HG02610 (cell line): ENCODE measurements at regions not wholly inside any gene's neighbourhood (a gene's known extent, or its start where the extent isn't known, plus 50 kb on each side); places are given as distances from the start of the nearest gene placed in this dataset.
"Not testable (repeated sequence)": the region's sequence is repeated elsewhere in the genome, so short reads cannot be mapped to it uniquely, and the experiment has no call there.

Experiments used
- ATAC-seq: cut with Tn5 transposase; IDR thresholded peaks from one replicate; pipeline ENCODE4 v1.9.1; 2021; ENCODE audit warnings: mild to moderate bottlenecking, moderate library complexity; ENCODE audit not compliant: unreplicated experiment

DNA sequence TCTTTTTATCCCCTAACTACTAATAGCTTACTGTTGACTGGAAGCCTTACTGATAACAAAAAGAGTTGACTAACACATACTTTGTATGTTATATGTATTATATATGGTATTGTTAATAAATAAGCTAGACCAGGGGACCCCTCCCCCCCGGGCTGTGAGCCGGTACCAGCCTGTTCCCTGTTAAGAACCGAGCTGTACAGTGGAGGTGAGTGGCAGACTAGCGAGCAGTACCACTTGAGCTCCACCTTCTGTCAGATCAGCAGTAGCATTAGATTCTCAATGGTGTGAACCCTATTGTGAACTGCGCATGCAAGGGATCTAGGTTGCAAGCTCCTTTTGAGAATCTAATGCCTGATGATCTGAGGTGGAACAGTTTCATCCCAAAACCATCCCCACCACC is 377.0 kb downstream of the IPMK start:
- ATAC-seq, result no peak

DNA sequence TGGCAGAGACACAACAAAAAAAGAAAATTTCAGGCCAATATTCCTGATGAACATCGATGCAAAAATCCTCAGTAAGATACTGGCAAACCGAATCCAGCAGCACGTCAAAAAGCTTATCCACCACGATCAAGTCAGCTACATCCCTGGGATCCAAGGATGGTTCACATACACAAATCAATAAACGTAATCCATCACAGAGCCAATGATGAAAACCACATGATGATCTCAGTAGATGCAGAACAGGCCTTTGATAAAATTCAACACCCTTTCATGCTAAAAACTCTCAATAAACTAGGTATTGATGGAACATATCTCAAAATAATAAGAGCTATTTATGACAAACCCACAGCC is 382.1 kb downstream of the IPMK start:
- ATAC-seq, result not testable (repeated sequence)

GRCh38 chr10:57884965-57885617 is 382.6 kb downstream of the IPMK start:
- ATAC-seq, result no peak

- no peak for ATAC-seq
Measured at GRCh38 chr10:57884407-57884806, 383.3 kb downstream of the IPMK start.

- no peak for ATAC-seq
Measured at GRCh38 chr10:57880446-57881227, 387.1 kb downstream of the IPMK start.

- ATAC-seq, result no peak
Measured at GRCh38 chr10:57874810-57875209, 392.9 kb downstream of the IPMK start.

DNA sequence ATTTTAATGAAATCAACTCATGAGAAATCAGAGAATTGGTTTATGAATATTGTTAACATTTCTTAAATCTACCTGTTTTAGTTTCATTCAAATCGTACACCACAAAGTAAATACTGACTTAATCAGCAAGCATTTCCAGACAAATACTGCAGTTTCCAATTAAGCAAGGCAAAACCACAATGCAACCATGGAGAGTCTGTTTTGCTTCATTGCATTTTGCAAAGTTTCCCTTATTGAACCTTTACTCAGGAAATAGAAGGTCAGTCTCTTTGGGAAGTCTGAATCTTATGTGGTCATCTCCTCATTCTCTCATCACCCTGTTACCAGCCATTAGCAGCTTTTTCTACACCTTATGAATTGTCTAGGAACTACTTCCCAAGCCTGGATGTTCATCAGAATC is 400.5 kb downstream of the IPMK start:
- no peak for ATAC-seq

DNA sequence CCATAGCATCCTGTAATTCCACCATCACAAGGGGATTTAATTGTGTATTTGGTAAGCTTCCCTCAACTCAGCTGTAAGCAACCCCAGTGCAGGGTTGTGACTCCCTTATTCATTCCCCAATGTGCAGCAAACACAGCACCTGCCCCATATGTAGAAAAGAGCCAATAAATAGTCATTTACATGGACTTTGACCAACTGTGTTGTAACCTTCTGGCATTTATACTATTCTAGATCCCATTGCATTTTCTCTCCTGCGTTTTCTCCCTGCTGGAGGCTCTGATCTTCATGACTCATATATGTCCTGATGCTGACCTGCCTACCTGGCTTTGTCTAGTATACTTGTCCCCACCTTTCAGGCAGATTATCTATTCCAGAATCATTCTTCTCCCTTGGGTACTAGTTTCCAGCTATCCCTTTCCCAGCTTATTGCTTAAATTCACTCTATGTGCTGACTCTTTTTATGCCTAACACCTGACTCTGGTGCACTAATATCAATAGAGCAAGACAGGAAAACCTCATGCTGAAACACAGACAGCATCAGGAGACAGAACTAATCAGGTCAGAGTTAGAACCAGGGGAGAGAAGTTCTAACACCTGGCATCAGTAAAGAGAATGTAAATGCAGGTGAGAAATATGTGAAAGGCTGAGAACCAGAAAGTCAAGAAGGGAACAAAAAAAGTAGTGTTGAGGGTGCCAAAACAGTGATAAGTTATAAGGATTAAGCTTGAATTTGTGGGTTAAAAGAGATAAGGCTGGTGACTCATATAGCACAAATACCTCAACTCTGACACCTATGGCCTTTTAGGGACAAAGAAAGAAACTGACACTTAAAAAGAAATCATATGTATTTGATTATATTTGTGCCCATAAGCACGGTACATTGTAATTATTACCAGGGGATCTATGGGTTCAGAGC is 402.7 kb downstream of the IPMK start:
- no peak for ATAC-seq

DNA sequence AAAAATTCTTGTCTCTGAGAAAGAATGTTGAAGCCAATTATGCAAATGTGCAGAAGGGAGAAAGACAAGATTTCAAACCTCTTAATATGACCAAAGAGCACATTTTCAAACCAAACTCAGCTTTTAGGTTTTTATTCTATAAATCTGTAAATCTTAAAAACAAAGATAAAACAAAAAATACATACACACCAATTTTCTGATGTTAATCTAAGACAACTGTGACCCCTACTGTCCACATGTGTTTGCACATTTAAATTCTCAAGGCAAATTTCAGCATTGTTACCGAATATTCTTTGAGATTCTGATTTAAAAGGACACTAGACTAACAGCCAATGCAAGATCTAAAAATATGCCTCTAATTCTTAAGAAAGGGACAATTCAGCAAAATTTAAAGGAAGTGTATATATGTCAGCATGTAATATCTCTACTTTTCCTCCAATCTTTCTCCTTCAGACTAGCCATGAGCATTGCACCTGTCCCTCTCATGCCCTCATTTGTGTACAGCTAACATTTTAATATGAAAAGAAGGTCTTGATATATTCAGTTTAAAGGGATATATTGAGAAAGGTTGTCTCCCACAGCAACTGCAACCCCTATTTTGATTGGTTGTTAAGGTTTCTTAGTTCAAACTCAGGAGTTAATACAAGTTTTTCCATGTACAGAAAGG is 417.9 kb downstream of the IPMK start:
- ATAC-seq, result no peak

DNA sequence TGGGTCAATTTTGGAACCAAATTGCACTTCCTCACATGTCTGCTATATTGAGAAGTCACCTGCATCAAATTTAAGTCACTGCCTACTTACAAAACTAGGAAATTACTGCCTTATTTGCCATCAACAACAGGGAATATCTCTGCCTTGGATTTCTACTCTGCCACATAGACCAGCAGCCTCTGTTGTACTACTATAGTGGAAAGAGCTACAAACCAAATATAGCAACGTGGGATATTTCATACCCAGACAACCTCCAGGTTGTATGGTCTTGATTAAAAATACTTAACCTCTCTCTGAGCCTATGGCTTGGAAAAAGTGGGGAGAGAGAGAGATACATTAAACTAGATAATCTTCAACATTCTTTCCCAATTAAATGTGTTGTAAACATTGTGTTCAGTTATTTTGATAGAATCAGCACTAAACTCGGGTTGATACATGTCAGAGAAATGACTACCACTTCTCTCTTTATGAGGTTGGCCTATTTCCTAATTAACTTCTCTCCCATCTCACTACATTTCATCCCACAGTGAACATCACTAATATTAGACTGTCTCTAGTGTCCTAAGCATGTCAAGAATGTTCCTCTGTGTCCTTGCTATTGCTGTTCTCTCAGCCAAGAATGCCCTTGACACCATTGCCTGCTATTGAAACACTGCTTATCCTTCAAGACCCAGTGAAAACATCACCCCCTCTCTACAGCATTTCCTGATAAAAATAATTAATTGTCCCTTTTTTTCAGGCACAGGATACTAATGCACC is 421.2 kb downstream of the IPMK start:
- ATAC-seq, result no peak

- ATAC-seq, result no peak
Measured at GRCh38 chr10:57844387-57844998, 423.2 kb downstream of the IPMK start.

DNA sequence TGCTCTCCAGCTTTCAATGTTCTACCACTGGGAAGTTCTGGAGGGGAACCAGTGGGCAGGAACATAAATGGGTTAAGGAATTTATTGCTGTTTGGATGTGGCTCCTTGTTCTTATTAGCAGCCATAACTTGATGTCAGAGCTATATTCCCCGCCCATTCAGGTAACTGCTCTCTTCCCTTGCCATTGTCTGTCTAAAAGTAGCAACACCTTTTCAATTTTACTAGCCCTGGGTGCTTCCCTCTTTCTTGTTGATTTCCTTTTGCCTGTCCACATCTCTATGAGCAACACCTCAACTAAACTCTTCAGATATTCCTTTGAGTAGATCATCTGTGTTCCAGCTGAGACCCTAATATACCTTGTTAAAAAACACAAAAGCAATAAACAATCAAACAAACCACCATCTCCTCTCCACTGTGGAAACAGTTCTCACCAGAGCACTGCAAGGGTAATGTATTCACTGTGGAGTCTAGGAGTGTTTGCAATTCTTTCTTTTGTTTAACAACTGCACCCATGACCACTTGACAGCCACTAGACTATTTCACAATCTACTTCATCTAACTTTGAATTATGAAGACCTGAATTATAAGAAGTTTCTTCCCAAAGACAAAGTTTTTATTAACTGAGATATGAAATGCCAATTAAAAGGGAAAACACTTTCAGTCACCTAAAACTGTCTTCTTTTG is 436.7 kb downstream of the IPMK start:
- ATAC-seq, result no peak

DNA sequence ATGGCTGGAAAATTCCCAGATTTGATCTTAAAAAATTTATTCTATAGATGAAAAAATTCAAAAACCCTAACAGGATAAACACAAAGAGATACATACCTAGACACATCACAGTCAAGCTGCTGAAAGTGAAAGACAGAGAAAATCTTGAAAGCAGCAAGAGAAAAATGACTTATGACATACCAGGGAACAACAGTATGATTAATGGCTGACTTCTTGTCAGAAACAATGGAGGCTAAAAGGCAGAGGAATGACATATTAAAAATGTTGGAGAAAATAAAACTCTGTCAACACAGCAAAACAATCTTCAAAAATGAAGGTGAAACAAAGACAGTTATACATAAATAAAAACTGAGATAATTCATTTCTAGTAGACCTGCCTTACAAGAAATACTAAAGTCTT is 442.7 kb downstream of the IPMK start:
- no peak for ATAC-seq

GRCh38 chr10:57823398-57823797 is 444.3 kb downstream of the IPMK start:
- ATAC-seq, result no peak

DNA sequence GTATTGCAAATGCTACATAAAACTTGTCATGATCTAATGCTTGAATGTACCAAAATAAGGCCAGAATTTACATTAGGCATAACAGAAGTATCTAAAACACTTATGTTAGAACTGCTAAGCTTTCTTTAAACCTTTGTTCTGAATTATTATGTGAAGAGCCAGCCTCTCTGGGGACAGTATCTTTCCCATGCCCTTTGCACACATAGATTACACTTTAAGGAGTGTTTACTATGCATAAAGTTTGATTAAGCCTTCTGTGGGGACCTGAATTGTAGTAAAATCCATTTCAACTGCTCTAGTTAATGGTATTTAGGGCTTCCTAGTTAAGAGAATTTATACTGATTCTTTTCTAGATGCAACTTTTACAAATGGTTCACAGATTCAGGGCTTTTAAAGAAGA is 444.7 kb downstream of the IPMK start:
- no peak for ATAC-seq

GRCh38 chr10:57818522-57818921 is 449.2 kb downstream of the IPMK start:
- no peak for ATAC-seq

GRCh38 chr10:57817741-57818140 is 450.0 kb downstream of the IPMK start:
- ATAC-seq, result no peak

DNA sequence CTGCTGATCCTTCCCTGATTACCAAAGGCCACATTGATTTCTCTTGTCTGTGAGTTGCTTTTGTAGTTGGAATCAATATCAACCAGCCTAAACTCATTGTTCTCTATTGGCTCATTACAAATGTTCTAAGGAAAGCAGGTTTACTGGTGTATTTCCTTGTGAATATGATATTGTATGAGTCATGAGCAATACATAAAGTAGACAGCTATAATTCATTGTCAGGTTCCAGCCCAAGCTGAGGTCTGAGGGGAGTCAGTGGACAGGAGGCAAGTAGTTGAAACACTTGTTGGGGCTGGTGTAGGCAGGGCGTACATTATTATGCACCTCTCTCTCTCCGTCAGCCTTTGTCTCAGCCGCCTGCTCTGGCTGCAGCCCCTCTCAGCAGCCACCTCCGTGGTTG is 451.7 kb downstream of the IPMK start:
- no peak for ATAC-seq

DNA sequence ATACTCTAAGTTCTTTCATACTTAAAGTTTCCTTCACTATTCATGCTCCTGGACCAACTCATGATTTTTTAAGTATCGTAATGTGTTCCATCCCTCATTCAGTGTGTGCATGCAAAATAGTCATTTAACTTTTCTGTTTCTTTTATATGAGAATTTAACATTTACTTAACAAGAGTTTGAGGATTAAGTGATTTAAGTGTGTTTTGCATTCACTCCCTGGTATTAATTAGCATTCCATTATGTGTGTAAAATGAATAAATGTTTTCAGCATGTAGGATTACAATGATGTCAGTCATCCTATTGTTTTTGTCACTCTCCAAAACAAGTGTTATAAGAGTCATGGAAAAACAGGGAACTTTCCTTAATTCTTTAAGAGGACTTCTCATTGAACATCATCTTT is 457.7 kb downstream of the IPMK start:
- ATAC-seq, result no peak
